ENCODE measurements at regions not wholly inside any gene's neighbourhood (a gene's known extent, or its start where the extent isn't known, plus 50 kb on each side); places are given as distances from the start of the nearest gene placed in this dataset.

- no peak for TF ChIP-seq ZBTB33 (IDR thresholded peaks at IDR 0.05; ENCODE audit: extremely low read depth, insufficient replicate concordance, low read length)
Measured at GRCh38 chr1:29539971-29540370, 303.6 kb downstream of the PTPRU start (continued).

GRCh38 chr1:29538586-29538985 is 302.3 kb downstream of the PTPRU start:
- H4K20me1 ChIP-seq (ENCODE audit: insufficient read depth): no peaks in the 10 kb centered on the region
- ChIA-PET POLR2A (no interaction called here), CTCF (no interaction called here), RAD21 (ENCODE audit: low non-redundant PET in 1 of 2, low total read pairs in 2 of 2, uncharacterized antibody in 2 of 2, unreplicated experiment in 2 of 2) (interaction anchor here in 1 of 2 experiments (0.6 kb wide), 1 partner anchor 870 kb away, joined by 3 read pairs; no protein-coding TSS in a partner anchor)
- H3K4me3 ChIP-seq (replicated peaks in 1 of 2; ENCODE audit: low read depth in 1 of 2, low read length in 2 of 2): no peak overlapping the region
- H3K36me3 ChIP-seq (ENCODE audit: control insufficient read depth in 1 of 2, insufficient read depth in 2 of 2, low read length in 2 of 2): no peaks in the 10 kb centered on the region
- no peaks in the 10 kb centered on the region for H3K4me1 ChIP-seq (ENCODE audit: control insufficient read depth in 1 of 2, insufficient read depth in 2 of 2, low read length in 2 of 2)
- no peak for ATAC-seq
- DNase-seq (ENCODE audit: low read depth, low spot score): no peak
- no peak overlapping the region for H3K9ac ChIP-seq (ENCODE audit: low read length)
- H3K9me2 ChIP-seq (ENCODE audit: insufficient read depth): no peaks in the 10 kb centered on the region
- intact Hi-C loops (cut with micrococcal nuclease): no loop called here
- TF ChIP-seq ATF3 (IDR thresholded peaks at IDR 0.05) (no peak), POLR2AphosphoS5 (IDR thresholded peaks at IDR 0.05; ENCODE audit: low read depth, low read length) (no peak), CEBPB (IDR thresholded peaks at IDR 0.05; ENCODE audit: low read depth) (no peak), ZBTB33 (IDR thresholded peaks at IDR 0.05; ENCODE audit: extremely low read depth, insufficient replicate concordance, low read length) (no peak), ZNF274 (IDR thresholded peaks at IDR 0.05; ENCODE audit: low read depth, low read length) (no peak), ELF1 (IDR thresholded peaks at IDR 0.05; ENCODE audit: borderline replicate concordance, low read depth) (no peak), SP1 (IDR thresholded peaks at IDR 0.05; ENCODE audit: low read depth) (no peak), ZFX (IDR thresholded peaks at IDR 0.05) (no peak), FOSL1 (IDR thresholded peaks at IDR 0.05; ENCODE audit: low read depth) (no peak), EZH2 (IDR thresholded peaks at IDR 0.05) (no peak), YY1 (IDR thresholded peaks at IDR 0.05; ENCODE audit: extremely low read depth, insufficient replicate concordance, low read depth, low read length) (no peak), EGR1 (IDR thresholded peaks at IDR 0.05; ENCODE audit: low read depth) (no peak), EZH2phosphoT487 (IDR thresholded peaks at IDR 0.05; ENCODE audit: borderline replicate concordance) (no peak), MAX (IDR thresholded peaks at IDR 0.05) (no peak), JUND (IDR thresholded peaks at IDR 0.05) (no peak), POLR2A (IDR thresholded peaks at IDR 0.05; ENCODE audit: borderline replicate concordance, extremely low read depth, insufficient read depth, insufficient read length) (no peak), RAD21 (IDR thresholded peaks at IDR 0.05; ENCODE audit: low read depth) (no peak), SRF (IDR thresholded peaks at IDR 0.05; ENCODE audit: low read depth) (no peak)
- H2AFZ ChIP-seq (ENCODE audit: low read depth, low read length, poor library complexity, severe bottlenecking): no peak overlapping the region
- H3K27ac ChIP-seq (ENCODE audit: low read depth, low read length): no peak overlapping the region
- no peak overlapping the region for H3K4me2 ChIP-seq (ENCODE audit: low read length)
- H3K79me2 ChIP-seq (ENCODE audit: insufficient read depth, low read length): no peaks in the 10 kb centered on the region
- BruUV-seq (replicated peaks): no TSS peak
- H3K27me3 ChIP-seq (ENCODE audit: insufficient read depth, low read length): no peaks in the 10 kb centered on the region
- H3K9me3 ChIP-seq (ENCODE audit: control insufficient read depth in 1 of 2, insufficient read depth in 1 of 2, low read depth in 1 of 2, low read length in 2 of 2): no peaks in the 10 kb centered on the region

Data from HCT116 (cell line).